Occipital lobe (tissue), 1 donor: ENCODE measurements at regions not wholly inside any gene's neighbourhood (a gene's known extent, or its start where the extent isn't known, plus 50 kb on each side); places are given as distances from the start of the nearest gene placed in this dataset.
"Not testable (repeated sequence)": the region's sequence is repeated elsewhere in the genome, so short reads cannot be mapped to it uniquely, and the experiment has no call there.

Experiments used
- DNase-seq: peaks from one replicate; lab custom pipeline; 2025; lab: John Stamatoyannopoulos, UW

- not testable (repeated sequence) for DNase-seq
These were observed 1414.7 kb downstream of the BRD1 start for GRCh38 chr22:48412931-48413330.

GRCh38 chr22:48410536-48410935 lies 1417.1 kb downstream of the BRD1 start:
- DNase-seq = no peak

GRCh38 chr22:48407256-48407955 lies 1420.3 kb downstream of the BRD1 start:
- DNase-seq = no peak

GRCh38 chr22:48406161-48406560 lies 1421.5 kb downstream of the BRD1 start:
- no peak for DNase-seq

GRCh38 chr22:48405741-48406140 lies 1421.9 kb downstream of the BRD1 start:
- DNase-seq = no peak

- no peak for DNase-seq
These were observed 1422.7 kb downstream of the BRD1 start for GRCh38 chr22:48404801-48405447.

- no peak for DNase-seq
These were observed 1423.9 kb downstream of the BRD1 start for GRCh38 chr22:48403521-48404403.

GRCh38 chr22:48402591-48403031 lies 1425.1 kb downstream of the BRD1 start:
- no peak for DNase-seq

GRCh38 chr22:48401523-48401922 lies 1426.2 kb downstream of the BRD1 start:
- not testable (repeated sequence) for DNase-seq

- DNase-seq = no peak
These were observed 1429.3 kb downstream of the BRD1 start for GRCh38 chr22:48398181-48398905.

GRCh38 chr22:48397531-48398180 lies 1430.0 kb downstream of the BRD1 start:
- no peak for DNase-seq

GRCh38 chr22:48396785-48397530 lies 1430.7 kb downstream of the BRD1 start:
- no peak for DNase-seq

- DNase-seq = no peak
These were observed 1431.4 kb downstream of the BRD1 start for GRCh38 chr22:48396091-48396784.

GRCh38 chr22:48395201-48395600 lies 1432.5 kb downstream of the BRD1 start:
- DNase-seq = no peak

- DNase-seq = no peak
These were observed 1432.9 kb downstream of the BRD1 start for GRCh38 chr22:48394787-48395186.

- no peak for DNase-seq
These were observed 1433.8 kb downstream of the BRD1 start for GRCh38 chr22:48393885-48394284.

GRCh38 chr22:48393041-48393370 lies 1434.7 kb downstream of the BRD1 start:
- DNase-seq = no peak

- no peak for DNase-seq
These were observed 1435.9 kb downstream of the BRD1 start for GRCh38 chr22:48391820-48392219.

- DNase-seq = no peak
These were observed 1436.4 kb downstream of the BRD1 start for GRCh38 chr22:48391171-48391711.
